ENCODE measurements at regions not wholly inside any gene's neighbourhood (a gene's known extent, or its start where the extent isn't known, plus 50 kb on each side); places are given as distances from the start of the nearest gene placed in this dataset.

GRCh38 chr2:220969348-220969747 is 602.8 kb downstream of the EPHA4 start:
- in situ Hi-C loops (cut with MboI; ENCODE audit: low sequenced_read_pairs), result no loop called here

- in situ Hi-C loops (cut with MboI; ENCODE audit: low sequenced_read_pairs), result no loop called here
These were observed 591.0 kb downstream of the EPHA4 start for GRCh38 chr2:220980966-220981675.

DNA sequence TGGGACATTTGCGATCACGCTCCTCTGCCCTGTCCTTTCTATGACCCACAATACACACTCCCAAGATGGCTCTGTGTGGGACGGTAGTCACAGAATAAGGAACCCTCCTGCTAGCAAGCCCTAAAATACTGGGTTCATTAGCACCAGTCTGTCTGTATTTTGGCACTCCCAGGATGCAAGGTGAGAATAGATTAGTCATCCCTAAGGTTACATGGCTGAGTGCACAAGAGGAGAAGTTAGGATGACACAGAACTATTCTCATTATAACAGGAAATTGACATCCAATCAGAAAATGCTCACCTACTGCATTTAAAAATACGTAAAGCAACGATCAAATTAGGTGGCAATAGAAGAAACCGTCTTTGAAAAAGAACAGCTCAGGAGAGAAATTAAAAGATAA is 590.2 kb downstream of the EPHA4 start:
- in situ Hi-C loops (cut with MboI; ENCODE audit: low sequenced_read_pairs), result no loop called here

- in situ Hi-C loops (cut with MboI; ENCODE audit: low sequenced_read_pairs), result no loop called here
These were observed 586.5 kb downstream of the EPHA4 start for GRCh38 chr2:220985561-220985960.

DNA sequence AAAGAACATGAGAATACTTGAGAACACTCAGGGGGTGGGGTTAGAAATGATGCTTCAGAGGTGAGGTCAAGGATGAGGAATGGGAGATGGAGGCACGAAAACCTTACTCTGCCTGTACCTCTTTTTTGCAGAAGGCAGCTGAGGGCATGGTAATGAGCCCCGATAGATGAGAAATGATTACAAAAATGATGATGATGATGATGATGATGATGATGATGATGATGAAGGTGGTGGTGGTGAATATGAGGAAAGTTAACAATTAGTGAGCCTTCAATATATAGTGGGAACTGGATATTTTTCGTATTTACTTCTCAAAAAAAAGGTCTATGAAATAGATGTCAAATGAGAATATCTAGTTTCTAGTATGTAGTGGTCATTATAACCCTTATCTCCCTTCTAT is 584.3 kb downstream of the EPHA4 start:
- in situ Hi-C loops (cut with MboI; ENCODE audit: low sequenced_read_pairs), result no loop called here

DNA sequence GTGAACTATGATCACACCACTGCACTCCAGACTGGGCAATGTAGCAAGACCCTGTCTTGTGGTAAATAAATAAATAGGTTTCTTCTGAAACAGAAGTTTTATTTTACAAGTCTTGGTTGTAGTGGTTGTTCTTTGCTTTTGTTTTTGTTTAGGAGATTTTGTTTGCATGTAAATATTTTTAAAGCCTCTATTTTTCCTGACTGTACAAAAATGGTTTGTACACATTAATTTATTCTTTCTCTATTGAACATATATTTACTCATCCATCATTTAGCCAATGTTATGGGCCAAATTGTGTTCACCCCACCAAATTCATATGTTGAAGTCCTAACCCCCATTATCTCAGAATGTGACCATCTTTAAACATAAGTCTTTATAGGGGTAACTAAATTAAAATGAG is 580.1 kb downstream of the EPHA4 start:
- in situ Hi-C loops (cut with MboI; ENCODE audit: low sequenced_read_pairs), result no loop called here

DNA sequence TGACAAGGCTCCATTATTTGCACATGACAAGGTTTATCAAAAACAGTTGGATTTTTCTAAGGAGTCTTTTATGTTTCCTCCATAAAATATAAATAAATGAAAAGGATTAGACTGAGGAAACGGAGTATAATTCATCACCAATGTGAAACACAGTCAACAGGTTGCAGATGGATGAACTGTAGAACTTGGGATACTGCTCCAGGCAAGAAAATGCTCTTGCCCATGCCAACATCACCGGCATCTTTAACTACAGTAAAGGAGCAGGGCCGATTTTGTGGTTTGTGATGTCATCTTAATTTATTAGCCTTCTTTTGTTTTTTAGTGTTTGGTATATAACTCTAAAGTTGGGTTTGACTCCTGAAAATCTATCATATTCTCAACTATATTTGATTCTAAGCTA is 577.3 kb downstream of the EPHA4 start:
- in situ Hi-C loops (cut with MboI; ENCODE audit: low sequenced_read_pairs), result no loop called here

DNA sequence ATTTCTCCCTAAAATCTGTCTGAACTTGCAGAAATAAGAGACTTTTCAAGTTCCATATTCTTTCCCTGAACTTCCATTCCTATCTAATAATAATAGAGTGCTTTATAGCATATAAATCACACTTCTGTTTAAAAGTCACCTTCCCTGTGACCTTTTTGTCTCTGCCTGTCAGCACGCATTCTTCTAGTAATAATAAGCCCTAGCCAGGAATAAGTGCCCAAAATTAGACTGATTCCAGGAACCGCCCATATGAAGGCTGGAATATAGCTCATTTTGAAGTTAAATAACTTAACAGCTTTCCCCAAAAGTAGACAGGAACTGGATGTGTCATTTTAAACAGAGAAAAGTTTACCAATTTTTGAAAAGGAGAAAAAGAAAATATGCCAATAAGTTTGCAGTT is 576.5 kb downstream of the EPHA4 start:
- in situ Hi-C loops (cut with MboI; ENCODE audit: low sequenced_read_pairs), result no loop called here

DNA sequence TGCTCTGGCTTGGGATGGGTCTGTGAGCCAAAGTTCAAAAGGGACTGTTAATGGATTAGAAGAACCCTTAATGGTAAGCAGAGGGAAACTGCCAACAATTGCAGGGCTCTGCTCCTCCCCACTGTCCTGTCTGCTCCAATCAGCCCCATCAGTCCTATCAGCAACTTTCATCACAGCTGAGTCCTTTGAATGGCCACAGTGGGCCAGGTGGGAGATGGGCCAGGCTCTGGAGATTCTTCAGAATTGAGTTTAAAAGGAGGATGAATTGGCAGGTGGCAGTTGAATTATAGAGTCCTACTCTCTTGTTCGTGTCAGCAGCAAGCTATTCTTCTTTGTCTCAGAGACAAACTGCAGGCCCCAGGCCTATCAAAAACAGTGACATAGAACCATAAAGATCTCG is 573.9 kb downstream of the EPHA4 start:
- in situ Hi-C loops (cut with MboI; ENCODE audit: low sequenced_read_pairs), result no loop called here

- in situ Hi-C loops (cut with MboI; ENCODE audit: low sequenced_read_pairs), result no loop called here
These were observed 572.7 kb downstream of the EPHA4 start for GRCh38 chr2:220999356-220999755.

DNA sequence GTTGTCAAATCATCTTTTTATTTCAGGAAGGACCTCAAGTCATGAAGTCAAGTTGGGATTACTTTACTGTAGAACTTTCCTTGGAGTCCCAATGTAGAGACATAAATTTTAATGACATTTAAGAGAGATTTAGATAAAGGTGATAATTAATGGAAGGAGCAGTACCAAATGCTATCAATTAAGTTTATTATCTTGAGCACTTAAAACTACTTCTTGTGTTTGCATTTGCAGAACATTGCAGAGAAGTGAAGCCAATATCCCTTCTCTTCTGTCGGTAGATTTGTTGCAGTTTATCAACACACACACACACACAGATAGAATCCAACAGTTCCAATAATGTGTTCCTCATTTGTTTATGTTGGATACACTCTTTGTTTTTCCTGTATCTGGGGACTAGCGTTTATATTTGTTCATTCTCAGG is 570.7 kb downstream of the EPHA4 start:
- in situ Hi-C loops (cut with MboI; ENCODE audit: low sequenced_read_pairs), result no loop called here

DNA sequence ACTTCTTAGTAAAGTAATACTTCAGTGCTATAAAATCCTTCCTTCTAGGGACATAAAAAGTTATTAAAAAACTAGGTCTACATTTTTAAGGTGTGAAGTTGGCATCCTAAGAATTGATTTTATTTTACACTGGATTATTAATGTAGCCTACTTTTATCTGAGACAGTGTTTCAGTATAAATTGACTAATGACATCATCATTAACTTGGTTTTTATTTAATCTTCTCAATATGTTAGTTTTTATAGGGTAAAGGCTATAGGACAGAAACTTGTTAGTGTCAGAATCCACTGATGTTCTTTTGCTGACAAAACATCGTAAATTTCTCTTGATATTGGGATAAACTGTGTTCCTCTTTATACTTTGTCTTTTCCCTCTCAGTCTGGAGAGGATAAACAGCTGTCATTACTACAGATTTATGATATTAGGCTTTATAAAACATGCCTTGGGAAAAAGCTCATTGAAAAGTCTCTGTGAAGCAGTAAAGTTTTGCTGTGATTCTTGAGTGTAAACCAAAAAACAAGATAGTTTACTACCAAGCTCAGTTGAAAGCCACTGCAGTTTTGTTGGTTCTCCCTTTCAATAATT is 569.9 kb downstream of the EPHA4 start:
- in situ Hi-C loops (cut with MboI; ENCODE audit: low sequenced_read_pairs), result no loop called here

DNA sequence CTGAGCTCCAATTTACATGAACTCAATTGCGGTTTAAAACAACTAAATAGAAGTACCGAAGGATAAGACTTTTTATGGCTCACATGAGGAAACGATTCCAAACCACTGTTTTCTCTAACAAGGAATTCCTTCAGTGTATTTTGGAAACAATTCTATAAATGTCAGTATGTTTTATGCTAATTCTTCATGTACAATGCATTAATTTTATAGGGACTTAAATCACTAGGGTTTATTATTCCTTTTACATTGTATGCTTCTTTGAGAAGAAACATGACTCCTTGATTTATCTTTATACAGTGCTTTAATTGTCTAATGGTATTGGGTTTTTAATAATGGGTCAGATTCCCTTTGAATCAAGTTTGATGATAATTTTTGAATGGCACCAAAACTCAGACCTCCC is 566.8 kb downstream of the EPHA4 start:
- in situ Hi-C loops (cut with MboI; ENCODE audit: low sequenced_read_pairs), result no loop called here

DNA sequence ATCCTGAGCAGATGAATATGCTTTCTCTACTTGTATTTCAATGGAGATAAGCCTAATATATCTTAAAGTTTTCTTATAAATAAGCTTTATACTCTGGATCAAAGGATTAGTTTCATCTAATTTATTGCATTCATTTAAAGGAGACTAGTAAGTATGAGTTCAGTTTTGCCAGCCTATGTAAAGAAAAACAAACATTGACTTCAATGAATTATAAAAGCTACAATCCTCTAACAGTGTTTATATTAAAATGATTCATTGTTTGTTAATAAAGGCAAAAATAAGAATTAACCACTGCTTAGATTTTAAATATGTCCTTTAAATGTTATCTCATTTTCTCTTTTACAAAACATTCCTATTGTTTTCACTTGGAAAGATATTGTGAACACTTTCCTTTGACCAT is 566.0 kb downstream of the EPHA4 start:
- in situ Hi-C loops (cut with MboI; ENCODE audit: low sequenced_read_pairs), result no loop called here

DNA sequence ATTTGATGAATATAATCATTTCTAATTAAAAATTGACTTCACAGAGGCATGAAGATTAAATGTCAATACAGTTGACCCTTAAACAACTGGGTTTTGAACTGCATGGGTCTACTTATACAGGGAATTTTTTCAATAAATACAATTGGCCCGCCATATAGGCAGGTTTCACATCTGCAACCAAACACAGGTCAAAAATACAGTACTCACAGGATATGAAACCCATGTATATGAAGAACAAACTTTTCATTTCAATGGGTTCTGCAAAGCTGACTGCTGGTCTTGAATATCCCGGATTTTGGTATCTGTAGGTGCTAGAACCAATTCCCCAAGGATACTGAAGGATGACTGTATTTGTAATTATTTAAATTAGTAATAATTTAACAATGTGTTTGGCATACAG is 555.6 kb downstream of the EPHA4 start:
- in situ Hi-C loops (cut with MboI; ENCODE audit: low sequenced_read_pairs), result no loop called here

GRCh38 chr2:221018262-221018661 is 553.8 kb downstream of the EPHA4 start:
- in situ Hi-C loops (cut with MboI; ENCODE audit: low sequenced_read_pairs), result no loop called here

DNA sequence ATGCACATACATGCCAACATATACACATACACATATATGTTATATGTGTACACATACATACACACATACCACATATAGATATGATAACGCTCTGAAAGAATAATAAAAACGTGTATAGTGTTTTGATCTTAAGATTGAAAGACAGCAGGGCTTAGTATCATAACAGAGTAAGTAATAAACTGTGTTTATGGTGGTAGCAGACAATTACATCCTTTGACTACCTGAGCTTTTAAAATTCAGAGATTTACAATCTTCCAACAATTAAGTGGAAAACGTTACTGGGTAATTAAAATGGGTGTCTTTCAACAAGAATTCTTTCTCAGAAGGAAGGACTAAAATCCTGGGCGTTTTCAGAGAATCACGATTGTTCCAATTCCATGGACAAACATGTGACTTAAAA is 552.4 kb downstream of the EPHA4 start:
- in situ Hi-C loops (cut with MboI; ENCODE audit: low sequenced_read_pairs), result no loop called here

- in situ Hi-C loops (cut with MboI; ENCODE audit: low sequenced_read_pairs), result no loop called here
These were observed 549.5 kb downstream of the EPHA4 start for GRCh38 chr2:221022554-221022953.

DNA sequence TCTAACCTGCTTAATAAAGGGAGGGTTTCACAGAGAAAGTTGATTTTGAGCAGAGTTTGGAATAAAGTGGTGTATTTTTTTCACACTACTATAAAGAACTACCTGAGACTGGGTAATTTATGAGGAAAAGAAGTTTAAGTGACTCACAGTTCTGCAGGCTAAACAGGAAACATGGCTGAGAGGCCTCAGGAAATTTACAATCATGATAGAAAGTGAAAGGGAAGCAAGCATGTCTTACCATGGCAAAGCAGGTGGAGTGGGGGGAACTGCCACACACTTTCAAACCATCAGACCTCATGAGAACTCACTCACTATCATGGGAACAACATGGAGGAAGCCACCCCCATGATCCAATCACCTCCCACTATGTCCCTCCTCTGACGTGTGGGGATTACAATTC is 546.7 kb downstream of the EPHA4 start:
- in situ Hi-C loops (cut with MboI; ENCODE audit: low sequenced_read_pairs), result no loop called here

- in situ Hi-C loops (cut with MboI; ENCODE audit: low sequenced_read_pairs), result no loop called here
These were observed 537.9 kb downstream of the EPHA4 start for GRCh38 chr2:221034026-221034701.

- in situ Hi-C loops (cut with MboI; ENCODE audit: low sequenced_read_pairs), result no loop called here
These were observed 537.1 kb downstream of the EPHA4 start for GRCh38 chr2:221034973-221035372.

GRCh38 chr2:221042926-221043325 is 529.2 kb downstream of the EPHA4 start:
- in situ Hi-C loops (cut with MboI; ENCODE audit: low sequenced_read_pairs), result no loop called here

Measured in HL-60/S4 (cell line).